ENCODE measurements at regions not wholly inside any gene's neighbourhood (a gene's known extent, or its start where the extent isn't known, plus 50 kb on each side); places are given as distances from the start of the nearest gene placed in this dataset.

- no peak for TF ChIP-seq CTCF (IDR thresholded peaks at IDR 0.05; ENCODE audit: low read depth, low read length)
- no peak for TF ChIP-seq POLR2A (IDR thresholded peaks at IDR 0.05; ENCODE audit: extremely low read depth, insufficient read length)
These were observed 139.4 kb upstream of the GPC1 start for GRCh38 chr2:240296104-240296406.

Data from NB4 (cell line).